GM19238 (cell line): ENCODE measurements at regions not wholly inside any gene's neighbourhood (a gene's known extent, or its start where the extent isn't known, plus 50 kb on each side); places are given as distances from the start of the nearest gene placed in this dataset.
"Not testable (repeated sequence)": the region's sequence is repeated elsewhere in the genome, so short reads cannot be mapped to it uniquely, and the experiment has no call there.

Experiments
- DNase-seq: peaks from one replicate; pipeline ENCODE4 v3.0.0; 2011; ENCODE audit warnings: low spot score; ENCODE audit not compliant: insufficient read length

DNA sequence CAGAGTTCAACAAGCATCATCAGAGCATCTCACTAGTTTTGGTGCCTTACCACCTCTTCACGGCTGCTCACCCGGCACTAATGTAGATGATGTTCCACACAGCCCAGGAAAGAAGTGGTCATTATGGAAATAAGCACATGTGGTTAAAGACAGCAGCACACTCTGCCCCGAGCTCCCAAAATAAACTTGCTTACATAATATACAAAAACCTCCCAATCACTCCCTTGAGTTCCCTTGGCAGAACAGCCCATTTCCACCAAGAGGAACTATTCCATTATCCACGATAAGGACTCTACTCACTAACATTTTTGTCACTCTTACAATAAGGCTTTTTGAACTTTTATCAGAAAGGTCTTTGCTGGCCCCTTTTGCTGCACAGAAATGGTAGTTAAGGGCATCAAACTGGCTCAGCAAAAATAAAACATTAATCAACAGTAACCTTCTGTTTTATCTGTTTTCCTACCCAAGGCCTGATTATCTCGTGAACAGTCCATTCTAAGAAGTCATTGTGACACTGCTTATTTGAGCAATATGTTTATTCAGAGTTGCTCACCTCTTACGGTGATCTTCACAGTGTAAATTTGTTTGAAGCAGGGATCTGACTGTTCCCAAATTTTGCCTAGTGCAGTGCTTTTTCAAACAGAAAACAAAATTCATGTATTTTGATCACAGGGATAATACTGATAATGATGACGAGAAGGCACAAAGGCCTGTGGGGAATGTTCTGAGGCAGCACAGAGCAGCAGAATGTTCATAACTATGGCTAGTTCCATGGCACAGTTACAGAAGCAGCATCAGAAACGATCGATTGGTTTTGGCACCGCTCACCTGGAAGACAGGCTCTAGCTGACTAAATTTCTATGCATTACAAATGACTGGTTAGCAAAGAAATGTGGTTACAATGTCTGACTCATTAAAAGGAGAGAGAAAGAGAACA is 399.8 kb upstream of the PIK3R1 start:
- no peak for DNase-seq

DNA sequence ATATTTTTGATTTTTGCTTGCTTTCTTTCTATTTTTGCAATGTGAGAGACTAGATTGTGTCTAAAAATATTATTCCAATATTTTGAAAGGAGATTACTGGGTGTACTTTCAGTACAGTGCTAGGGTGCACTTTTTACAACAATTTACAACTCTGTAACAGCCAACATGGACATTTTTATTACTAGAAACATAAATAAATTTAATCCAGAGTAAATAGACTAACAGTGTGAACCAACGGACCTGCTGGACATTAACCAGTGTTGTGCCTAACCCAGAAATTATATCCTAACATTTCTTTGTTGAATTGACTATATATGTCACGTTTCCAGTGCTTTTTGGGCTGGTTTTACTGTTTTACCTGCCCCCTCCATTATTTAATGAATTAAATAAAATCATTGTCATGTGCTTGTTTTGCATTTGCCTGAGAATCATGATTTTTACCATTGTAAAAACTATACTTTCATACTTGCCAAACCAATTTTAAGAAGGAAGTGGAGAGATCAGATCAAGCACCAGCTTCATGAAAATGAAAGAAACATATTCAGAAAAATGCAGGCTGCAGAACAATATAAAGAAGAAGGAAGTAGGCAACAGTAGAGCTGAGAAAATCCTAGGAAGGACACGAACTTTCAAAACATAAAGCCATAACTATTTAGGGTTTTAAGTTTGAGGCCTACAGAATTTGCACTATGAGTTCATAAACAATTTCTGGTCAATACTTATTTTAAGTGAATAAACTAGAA is 400.8 kb upstream of the PIK3R1 start:
- DNase-seq, result no peak

DNA sequence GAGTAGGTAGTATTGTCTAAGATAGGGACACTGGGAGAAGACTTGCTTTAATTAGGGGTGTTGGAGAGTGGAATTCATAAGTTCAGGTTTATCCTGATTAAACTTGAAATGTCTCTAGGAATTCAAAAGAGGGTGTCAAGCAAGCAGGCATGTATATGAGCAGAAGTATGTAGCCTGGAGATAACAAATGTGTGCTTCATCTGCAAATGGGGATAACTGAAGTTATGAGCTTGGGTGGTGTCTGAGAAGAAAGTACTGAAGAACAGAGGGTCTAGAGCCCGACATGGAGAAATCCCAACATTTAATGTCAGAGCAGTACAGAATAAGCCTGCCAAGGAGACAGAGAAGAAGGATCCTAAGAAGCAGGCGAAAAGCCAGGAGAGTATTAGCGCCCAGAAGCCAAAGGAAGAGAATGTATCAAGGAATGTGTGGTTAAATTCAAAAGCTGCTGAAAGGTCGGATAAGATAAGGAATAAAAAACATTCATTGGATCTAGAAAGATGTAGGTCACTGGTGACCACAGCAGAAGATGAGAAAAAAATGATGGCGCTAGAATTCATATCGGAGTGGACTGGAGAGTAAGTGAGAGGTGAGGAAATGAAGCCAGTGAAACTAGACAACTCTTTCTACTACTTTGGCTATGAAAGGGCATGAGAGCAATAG is 401.5 kb upstream of the PIK3R1 start:
- no peak for DNase-seq

DNA sequence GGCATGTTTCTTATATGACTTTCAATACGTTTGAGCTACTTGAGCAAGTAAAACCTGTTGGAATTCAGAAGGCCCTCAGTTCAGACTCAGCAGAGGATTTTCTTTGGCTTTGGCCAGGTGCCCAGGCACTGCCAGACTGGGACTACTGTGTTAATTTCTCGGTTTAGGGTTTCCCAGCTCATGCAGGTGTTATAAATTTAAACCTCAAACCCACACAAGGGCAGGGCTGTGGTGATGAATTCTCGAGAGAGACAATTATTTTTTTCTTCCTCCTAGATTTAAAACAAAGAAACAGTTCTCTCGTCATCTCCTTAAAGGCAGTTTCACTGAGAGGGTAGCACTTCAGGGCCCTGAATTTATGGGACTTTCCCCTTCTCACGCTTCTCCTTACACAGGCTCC is 406.0 kb upstream of the PIK3R1 start:
- no peak for DNase-seq

DNA sequence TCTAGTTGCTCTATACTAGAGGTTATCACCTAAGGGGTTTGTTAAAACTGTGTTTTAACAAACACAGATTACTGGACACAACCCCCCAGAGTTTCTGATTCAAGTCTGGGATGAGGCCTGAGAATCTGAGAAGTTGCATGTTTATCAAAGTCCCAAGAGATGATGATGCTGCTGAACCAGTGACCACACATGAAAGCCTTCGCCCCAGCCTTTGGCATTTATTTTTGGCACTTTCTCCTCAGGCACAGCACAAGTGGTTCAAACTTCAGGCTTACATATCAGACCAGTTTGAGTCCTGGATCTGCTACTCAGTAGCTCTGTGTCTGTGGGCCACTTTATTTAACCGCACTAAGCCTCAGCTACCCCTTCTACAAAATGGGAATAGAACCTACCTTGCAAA is 407.2 kb upstream of the PIK3R1 start:
- DNase-seq, result no peak

DNA sequence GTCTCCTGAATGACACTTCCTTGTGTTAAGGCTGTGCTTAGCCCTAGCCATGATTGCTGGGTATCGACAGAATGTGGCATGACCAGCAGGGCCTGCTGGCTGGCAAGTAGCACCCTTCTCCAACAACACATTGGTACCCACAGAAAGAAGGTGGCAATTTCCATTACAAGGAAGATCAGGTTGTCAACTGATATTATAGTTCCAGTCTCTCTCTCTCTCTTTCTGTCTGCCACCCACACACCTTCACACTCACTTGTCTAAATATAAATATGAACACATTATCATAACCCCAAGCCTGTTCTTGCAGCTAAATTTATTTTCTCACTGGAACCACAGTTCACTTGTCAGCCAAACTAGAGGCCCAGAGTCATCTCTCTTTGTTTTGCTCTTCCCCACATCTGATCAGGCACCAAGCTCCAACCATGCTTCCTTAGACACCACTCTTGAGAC is 408.1 kb upstream of the PIK3R1 start:
- DNase-seq, result no peak

DNA sequence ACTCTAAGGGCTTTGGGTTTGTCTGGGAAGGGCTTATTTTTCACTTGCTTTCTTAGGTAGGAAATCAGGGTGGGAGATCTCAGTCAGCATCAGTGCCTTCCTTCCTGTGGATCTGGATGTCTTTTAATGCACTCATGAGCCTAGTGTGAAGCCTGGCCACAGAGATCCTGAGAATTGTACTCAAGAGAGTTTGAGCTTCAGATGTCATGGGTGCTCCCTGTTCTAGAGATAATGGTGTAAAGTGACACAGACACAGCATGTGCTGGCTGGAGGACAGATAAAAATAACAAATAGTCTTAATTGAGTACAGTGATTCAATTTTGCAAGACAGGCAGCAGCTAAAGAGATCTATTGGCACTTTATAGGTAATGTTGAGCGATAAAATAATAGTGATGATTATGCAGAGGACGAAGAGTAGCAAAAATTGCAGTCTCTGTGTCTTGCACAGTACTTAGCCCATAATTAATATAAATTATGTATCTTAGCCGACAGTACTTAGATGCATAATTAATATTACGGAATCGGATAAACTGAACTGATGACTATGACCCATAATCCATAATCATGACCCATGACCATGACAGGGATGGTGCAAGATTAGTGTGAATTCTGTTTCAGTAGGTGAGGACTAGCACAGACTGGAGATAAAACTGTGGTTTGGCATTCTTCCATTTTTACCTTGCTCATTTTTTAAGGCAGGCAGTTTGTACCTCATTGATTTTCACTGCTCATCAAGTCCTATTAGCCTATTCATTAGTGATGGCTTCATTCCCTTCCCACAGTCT is 408.7 kb upstream of the PIK3R1 start:
- no peak for DNase-seq

DNA sequence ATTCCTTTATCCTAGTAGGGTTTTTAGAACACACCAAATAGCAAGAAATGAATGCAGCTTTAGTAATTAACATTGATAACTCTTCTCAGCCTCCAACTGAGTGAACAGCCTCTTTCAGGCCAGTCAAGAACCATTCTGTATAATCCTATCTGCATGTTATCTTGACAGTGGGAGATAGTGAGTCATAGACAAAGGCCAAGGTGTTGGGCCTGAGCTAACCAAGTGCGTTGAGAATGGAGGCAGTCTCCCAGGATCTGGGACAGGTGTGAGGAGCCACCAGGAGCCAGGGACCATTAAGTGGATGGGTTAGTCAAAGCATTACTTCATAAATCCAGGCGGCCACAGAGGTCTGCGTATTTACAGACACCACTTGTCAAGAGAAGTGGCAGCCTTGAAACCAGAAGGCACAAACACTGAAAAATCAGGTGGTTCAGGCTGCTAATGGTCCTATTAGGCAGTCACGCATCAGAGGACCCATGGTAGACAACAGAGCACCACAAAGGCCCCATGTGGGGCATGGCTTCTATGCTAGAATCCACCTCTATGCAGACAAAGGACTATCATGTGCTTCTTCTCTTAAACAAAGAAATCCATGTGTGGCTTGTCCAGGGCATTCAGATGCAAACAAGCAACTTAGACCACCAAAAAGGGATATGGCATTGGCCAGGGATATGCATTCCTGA is 409.7 kb upstream of the PIK3R1 start:
- no peak for DNase-seq

DNA sequence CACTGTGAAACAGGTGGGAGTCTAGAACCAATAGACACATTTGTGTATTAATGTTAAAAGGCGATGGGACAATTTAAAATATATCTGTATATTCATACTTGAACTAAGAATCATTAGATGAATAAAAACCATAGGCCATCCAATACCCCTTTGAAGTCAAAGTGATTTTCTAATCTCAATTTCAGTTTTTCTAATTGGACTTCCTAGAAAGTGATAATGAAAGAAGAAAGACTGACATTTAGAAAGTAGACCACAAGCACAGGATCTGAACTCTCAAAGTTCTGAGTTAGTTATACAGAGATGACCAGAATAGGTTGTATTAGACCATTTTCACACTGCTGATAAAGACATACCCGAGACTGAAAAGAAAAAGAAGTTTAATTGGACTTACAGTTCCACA is 412.8 kb upstream of the PIK3R1 start:
- no peak for DNase-seq

DNA sequence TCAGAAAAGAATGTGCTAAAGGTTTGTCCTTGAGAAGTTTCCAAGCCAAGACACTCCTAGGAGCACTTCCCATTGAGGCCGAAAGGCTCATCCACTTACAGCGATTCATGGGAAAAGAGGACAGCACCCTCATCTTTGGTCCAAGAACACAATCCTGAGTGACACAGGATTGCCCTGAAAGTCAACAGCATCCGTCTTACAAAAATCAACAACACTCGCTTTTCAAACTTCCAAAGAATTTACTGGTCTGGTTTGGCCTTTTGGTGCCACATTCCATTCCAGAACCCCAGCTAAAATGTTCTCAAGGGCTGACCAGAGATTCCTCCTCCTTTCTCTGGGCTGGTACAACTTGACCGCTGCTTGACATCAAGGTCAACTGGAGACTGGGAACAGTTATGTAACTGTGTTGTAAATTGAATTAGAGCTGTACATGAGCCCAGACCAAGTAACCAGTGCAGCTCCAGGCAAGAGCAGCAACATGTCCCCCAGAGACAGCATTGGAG is 415.8 kb upstream of the PIK3R1 start:
- DNase-seq, result no peak

DNA sequence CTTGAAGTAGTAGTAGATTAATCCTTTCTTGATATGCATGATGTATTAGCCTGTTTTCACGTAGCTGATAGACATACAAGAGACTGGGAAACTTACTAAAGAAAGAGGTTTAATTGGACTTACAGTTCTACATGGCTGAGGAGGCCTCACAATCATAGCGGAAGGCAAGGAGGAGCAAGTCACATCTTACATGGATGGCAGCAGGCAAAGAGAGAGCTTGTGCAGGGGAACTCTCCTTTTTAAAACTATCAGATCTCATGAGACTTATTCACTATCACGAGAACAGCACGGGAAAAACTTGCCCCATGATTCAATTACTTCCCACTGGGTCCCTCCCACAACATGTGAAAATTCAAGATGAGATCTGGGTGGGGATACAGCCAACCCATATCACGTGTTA is 417.1 kb upstream of the PIK3R1 start:
- not testable (repeated sequence) for DNase-seq

DNA sequence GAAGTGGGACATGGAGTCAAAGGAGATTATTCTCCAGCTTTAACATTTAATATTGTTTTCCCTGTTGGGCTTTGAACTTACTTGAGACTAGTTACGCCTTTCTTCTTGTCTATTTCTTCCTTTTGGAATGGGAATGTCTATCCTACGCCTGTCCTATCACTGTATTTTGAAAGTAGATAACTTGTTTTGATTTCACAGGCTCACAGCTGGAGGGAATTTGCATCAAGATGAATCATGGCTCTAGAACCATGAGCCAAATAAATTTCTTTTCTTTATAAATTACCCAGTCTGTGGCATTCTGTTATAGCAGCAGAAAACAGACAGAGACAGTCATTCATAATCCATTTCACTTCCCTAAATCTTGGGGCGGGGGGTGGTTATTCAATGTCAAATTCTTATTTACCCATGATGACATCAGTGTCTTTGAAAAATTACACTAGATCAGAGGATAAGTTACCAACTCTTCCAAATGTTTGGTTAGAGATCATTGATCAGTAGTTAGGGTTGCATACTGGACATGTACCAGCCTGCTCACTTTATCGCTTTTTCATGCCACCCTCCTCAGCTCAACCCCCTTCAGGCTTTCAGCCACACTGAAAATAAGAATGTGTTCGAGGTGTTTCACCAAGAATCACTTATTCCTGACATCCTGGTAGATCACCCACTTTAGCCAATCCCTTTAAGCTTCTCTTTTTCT is 419.6 kb upstream of the PIK3R1 start:
- DNase-seq, result no peak

DNA sequence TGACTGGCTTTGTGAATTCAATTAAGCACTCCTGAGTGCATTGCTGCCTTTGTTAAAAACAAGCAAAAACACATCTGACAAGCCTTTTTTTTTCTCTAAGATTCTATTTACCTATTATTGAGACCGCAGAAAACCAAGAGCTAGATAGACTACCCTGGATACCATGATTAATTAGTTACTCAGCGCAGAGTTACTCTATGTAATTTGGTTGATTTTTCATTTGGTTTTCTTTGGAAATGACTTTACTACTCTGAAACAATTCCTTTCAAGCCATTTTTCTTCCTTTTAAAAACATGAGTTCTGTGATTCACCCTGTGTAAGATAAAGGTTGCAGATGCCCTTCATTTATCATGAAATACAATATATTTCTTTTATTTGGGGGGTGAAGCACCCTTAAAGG is 421.6 kb upstream of the PIK3R1 start:
- DNase-seq, result no peak

DNA sequence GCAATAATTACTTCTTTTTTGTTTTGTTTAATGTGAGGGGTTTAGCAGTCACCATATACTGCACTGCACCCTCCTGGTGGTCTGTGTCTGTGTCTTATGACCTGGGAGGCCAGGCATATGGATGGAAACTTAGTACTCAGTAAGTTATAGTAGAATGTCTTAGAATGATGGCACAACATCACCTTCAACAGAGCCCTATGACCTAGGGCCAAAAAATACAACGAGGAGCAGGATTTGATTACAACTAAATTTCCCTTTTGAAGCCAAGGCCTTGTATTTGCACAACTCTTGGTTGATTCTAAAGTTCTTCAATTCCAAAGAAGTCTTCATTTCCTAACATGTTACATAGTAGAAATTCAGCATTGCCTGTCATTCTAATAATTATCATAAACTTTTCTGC is 422.1 kb upstream of the PIK3R1 start:
- no peak for DNase-seq

DNA sequence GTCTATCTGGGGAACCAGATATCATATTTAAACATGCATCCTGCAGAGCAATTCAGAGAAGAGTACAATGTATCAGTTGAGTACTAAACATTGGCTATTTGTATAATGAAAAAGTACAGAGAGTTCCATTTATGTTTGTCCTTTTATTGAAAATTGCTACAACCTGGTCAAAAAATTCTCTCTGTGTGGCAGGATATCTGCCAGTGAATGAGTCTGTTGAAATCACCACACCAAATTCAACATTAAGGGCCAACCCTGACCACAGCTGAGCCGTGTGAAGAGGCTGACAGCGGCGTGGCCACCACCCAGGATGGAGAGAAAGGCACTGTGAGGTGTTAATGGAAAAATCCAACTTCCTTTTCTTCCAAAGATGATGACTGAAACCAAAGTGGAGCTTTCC is 422.7 kb upstream of the PIK3R1 start:
- DNase-seq, result no peak

DNA sequence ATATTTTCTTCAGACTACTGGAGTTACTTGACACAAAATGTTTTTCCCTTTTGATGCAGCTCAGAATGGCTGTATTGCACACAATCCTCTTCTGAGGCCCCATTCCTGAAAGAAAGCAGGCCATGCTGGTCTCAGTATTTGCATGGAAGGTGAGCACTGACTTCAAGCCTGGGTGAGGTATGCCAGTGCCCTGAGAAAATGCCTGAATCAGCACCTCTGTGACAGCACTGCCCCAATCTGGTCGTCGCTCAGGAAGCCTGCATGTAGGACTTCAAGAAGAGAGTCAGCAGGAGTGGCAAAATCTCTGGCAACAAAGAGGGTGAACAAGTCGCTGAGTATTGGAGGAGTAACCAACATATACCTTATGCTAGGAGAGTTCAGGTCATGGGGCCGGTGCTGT is 425.2 kb upstream of the PIK3R1 start:
- no peak for DNase-seq

DNA sequence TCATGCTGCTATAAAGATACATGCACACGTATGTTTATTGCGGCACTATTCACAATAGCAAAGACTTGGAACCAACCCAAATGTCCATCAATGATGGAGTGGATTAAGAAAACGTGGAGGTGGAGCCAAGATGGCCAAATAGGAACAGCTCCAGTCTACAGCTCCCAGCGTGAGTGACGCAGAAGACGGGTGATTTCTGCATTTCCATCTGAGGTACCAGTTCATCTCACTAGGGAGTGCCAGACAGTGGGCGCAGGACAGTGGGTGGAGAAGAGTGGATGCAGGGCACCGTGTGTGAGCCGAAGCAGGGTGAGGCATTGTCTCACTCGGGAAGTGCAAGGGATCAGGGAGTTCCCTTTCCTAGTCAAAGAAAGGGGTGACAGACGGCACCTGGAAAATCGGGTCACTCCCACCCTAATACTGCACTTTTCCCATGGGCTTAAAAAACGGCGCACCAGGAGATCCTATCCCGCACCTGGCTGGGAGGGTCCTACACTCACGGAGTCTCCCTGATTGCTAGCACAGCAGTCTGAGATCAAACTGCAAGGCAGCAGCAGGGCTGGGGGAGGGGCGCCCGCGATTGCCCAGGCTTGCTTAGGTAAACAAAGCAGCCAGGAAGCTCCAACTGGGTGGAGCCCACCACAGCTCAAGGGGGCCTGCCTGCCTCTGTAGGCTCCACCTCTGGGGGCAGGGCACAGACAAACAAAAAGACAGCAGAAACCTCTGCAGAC is 435.5 kb upstream of the PIK3R1 start:
- not testable (repeated sequence) for DNase-seq

DNA sequence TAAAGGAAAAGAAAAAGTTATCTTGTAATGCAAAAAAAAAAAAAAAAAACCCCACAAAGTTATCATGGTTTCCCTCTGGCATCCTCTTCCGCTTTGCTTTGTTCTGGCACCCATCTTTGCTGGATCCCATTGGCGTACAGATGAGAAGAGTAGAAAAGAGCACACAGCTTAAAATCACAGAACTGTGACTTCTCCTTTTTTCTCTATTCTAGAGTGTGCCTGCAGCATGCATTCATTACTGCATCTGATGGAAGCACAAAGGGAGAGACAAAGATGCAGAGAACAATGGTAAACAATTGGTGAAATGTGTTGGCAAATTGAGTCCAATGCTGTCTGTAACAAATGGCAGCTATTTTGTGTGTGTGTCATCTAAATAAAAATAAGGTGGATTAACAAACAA is 440.8 kb upstream of the PIK3R1 start:
- DNase-seq, result no peak

DNA sequence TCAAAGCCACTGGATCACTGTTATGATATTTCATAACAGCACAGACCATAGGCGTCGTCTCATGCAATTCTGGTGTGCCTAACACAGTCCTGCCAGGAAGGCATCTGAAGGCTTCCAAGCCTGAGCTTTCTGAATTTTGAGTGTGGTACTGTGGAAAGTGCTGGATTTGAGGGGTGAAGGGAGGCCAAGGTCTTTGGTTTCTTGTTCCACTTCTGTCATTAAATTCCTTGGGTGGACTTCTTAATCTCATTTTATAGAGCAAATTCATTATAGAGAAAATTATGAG is 441.3 kb upstream of the PIK3R1 start:
- DNase-seq, result no peak
